ENCODE measurements at regions not wholly inside any gene's neighbourhood (a gene's known extent, or its start where the extent isn't known, plus 50 kb on each side); places are given as distances from the start of the nearest gene placed in this dataset.
"Not testable (repeated sequence)": the region's sequence is repeated elsewhere in the genome, so short reads cannot be mapped to it uniquely, and the experiment has no call there.

- no peak for DNase-seq
These were observed 113.7 kb downstream of the TRIM27 start for GRCh38 chr6:28809947-28810658.

GRCh38 chr6:28810659-28811053 lies 113.1 kb downstream of the TRIM27 start:
- no peak for DNase-seq

DNA sequence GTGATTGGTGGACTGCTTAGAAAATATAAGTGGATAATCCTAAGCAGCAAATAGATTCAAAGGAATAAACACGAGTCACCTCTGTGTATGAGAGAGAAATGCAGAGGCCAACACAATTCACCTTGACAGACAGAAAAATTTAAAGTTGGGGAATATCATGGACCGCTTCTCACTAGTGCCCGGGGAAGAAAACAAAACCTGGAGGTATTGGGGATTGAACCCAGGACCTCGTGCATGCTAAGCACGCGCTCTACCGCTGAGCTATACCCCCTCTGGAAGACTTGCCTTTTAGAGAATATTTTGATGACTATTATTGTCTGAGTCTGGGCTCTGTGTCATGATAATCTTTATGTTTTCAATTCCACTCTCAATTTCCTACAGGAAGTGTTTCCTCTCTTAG lies 111.9 kb downstream of the TRIM27 start:
- DNase-seq = peak; percentile 5

GRCh38 chr6:28812778-28813569 lies 110.8 kb downstream of the TRIM27 start:
- DNase-seq = no peak

DNA sequence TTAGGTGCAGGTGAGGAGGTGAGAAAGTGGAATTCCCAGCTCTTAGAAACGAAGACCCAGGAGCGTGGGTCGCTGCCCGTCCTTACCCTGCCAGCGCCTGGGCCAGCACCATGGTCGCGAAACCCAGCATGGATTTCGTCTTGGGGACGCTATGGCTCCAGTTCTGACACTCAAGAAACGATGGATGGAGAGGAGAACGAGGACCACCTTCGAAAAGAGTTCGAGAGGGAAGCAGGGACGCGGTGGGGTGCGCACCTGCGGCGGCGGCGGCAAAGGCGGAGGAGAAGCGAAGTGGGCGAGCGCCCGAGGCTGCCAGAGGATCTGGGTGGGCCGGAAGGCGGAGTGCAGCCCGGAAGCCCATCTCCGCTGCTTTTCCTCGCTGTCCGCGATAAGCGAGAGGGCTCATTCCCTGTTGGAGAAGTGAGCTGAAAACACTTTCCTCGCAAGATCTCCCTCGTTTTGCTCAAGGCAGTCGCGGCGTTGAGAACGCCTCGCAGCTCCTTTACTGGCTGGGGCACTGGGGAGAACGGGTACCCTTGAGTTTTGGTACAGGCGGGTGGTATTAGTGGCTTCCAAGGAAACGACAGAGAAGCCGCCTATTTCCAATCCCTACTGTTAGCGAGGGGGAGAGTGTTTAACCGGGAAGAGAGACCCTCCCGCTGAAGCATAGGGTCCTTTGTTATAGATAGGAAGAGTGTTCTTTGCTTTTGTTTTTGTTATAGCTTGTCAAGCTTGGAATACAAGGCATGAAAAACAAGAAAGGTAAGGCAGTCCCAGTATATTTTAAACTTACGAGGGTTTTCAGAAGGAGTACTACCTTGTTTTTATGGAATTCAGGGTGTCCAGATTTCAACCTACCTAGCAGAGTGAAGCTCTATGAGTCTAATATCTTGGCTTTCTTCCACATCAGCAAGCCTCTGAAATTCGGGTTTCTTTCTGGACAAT lies 109.5 kb downstream of the TRIM27 start:
- DNase-seq = no peak

- no peak for DNase-seq
These were observed 107.4 kb downstream of the TRIM27 start for GRCh38 chr6:28816339-28816908.

DNA sequence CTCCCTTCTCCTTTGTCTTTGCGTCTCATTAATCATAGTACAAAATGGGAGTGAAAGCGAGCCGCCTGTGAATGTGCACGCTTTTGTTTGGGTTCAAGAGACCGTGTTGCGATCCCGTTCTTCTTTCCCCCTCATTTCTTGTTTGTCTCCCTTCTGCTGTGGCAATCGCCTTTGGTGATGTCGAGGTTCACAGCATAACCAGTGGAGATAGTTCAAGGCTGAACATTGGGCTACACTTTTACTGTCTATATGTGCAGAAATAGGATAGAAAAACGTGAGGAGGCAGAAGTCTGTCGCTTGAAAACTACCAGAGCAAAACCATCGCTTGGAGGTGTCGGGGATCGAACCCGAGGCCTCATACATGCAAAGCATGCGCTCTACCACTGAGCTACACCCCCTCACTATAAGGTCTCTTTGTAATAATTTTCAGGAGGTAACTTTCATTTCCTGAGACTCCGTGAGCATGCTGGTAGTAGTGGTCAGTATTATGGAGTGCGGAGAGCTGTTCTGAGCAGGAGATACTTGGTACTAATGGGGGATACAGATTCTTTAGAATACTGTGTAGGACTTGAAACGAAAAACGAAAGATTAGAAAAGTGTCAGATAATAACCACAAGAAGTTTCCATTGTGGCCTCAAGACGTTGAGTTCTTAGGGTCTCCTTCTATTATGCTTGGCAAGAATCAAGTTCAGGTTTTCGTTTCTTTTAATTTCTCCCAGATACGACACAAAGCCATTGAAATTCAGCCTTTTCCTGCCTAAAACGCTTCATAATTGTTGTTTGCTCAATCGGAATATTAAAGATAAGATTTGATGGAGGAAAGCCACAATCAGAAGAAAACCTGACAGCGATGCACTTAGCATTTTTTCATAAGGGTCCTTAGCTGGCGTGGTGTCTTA lies 106.6 kb downstream of the TRIM27 start:
- peak; percentile 56 for DNase-seq

DNA sequence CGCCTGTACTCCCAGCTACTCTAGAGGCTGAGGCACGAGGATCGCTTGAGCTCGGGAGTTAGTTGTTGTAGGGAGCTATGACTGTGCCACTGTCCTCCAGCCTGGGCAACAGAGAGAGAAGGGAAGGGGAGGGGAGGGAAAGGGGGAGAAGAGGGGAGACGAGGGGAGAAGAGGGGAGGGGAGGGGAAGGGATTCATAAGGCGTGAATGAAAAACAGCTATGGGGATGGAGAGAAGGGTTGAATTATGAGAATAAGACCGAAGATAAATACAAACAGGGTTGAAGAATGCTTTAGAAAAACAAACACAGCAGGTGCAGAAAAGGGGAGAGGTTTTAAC lies 106.0 kb downstream of the TRIM27 start:
- no peak for DNase-seq

DNA sequence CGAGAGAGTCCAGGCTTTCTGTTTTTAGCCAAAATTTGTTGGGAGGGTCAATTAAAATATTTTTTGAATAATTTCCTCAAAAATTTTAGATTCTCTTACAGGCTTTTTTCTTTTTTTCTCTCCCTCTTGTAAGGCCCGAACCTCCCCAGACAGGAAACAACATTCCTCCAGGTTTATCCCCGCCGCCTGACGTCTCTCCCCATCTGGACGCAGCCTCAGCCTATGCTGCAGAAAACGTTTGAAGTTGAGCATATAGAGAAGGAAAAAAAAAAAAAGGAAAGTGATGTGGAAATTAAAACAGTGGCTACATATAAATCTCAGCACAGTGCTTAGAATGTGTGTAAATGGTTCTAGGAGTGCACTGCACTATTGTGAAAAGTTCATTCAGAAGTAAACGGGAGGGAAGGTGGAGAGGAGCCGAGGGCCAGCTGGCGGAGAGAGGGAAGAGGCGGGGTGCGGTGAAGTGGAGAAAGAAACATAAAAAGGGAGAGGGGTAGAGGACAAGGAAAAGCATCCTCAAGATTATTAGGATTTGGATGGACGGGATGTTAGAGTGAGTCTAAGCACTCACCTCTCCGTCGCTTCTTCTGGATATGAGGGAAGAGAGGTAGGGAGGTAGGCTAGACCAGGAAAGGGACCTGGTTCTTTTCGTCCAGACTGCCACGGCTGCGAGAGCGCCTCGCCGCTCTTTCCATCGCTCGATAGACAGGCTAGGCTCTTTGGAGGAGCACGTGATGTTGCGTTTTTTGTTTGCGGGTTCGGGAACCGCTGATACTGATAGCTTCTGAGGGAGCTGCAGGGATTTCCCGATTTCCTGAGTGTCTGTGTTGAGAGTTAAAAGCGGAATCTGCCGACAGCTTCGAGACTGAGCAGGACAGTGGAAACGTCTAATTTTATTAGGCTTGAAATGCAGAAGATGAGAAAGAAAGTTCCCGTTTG lies 98.7 kb downstream of the TRIM27 start:
- no peak for DNase-seq

- no peak for DNase-seq
These were observed 98.0 kb downstream of the TRIM27 start for GRCh38 chr6:28825732-28826293.

GRCh38 chr6:28831683-28832082 lies 92.1 kb downstream of the TRIM27 start:
- DNase-seq = not testable (repeated sequence)

GRCh38 chr6:28836703-28837102 lies 87.1 kb downstream of the TRIM27 start:
- DNase-seq = not testable (repeated sequence)

GRCh38 chr6:28838289-28838633 lies 85.5 kb downstream of the TRIM27 start:
- DNase-seq = peak; percentile 70

GRCh38 chr6:28838634-28839442 lies 84.9 kb downstream of the TRIM27 start:
- peak; percentile 81 for DNase-seq

GRCh38 chr6:28839443-28840120 lies 84.2 kb downstream of the TRIM27 start:
- DNase-seq = no peak

- no peak for DNase-seq
These were observed 82.5 kb downstream of the TRIM27 start for GRCh38 chr6:28841290-28841689.

DNA sequence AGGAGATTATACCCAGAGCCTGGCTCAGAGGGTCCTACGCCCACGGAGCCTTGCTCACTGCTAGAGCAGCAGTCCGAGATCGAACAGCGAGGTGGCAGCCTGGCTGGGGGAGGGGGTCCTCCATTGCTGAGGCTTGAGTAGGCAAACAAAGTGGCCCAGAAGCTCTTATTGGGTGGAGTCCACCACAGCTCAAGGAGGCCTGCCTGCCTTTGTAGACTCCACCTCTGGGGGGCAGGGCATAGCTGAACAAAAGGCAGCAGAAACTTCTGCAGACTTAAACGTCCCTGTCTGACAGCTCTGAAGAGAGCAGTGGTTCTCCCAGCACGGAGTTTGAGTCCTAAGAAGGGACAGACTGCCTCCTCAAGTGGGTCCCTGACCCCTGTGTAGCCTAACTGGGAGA lies 75.0 kb downstream of the TRIM27 start:
- peak; percentile 54 for DNase-seq

All from MV-4-11 (cell line).